Right forelimb (tissue), 1 donor: ENCODE measurements at regions not wholly inside any gene's neighbourhood (a gene's known extent, or its start where the extent isn't known, plus 50 kb on each side); places are given as distances from the start of the nearest gene placed in this dataset.
"Not testable (repeated sequence)": the region's sequence is repeated elsewhere in the genome, so short reads cannot be mapped to it uniquely, and the experiment has no call there.

Experiments
- DNase-seq: peaks from one replicate; pipeline ENCODE4 v3.0.0-alpha.2; 2018

DNA sequence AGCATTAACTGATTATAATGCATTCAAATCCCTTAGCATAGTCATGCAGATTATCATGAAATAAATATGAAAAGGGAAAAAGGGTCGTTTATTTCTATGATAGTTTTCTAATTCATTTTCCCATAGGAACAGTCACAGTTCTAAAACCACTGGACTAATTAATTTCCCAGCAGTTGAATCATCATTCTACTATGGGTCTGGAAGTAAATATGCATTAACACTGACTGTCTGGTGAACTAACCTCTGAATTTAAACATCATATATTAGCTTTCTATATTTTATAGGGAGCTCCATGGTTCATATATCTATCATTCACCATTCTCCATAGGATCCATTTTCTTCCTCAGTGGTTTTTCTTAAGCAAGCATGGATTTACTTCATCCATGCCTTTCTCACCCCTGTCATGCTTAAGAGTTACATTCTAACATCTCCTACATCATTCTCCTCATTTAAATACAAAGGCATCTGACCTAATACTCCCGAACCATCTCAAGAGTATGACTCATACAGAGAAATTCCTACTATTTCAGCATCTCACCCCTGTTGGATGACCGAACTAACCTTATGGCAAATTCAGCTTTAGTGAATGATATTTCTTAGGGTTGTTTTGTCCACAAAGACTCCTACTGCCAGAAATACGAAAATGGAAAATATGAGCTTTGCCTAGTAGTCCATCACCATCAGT is 198.7 kb upstream of the ADAMTS3 start:
- no peak for DNase-seq

DNA sequence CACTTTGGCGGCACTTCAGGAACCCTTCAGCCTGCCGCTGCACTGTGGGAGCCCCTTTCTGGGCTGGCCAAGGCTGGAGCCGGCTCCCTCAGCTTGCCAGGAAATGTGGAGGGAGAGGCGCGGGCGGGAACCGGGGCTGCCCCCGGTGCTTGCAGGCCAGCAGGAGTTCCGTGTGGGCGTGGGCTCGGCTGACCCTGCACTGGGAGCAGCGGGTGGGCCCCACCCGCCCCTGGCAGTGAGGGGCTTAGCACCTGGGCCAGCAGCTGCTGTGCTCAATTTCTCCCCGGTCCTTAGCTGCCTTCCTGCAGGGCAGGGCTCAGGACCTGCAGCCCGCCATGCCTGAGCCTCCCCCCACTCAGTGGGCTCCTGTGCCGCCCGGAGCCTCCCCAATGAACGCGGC is 196.8 kb upstream of the ADAMTS3 start:
- not testable (repeated sequence) for DNase-seq

DNA sequence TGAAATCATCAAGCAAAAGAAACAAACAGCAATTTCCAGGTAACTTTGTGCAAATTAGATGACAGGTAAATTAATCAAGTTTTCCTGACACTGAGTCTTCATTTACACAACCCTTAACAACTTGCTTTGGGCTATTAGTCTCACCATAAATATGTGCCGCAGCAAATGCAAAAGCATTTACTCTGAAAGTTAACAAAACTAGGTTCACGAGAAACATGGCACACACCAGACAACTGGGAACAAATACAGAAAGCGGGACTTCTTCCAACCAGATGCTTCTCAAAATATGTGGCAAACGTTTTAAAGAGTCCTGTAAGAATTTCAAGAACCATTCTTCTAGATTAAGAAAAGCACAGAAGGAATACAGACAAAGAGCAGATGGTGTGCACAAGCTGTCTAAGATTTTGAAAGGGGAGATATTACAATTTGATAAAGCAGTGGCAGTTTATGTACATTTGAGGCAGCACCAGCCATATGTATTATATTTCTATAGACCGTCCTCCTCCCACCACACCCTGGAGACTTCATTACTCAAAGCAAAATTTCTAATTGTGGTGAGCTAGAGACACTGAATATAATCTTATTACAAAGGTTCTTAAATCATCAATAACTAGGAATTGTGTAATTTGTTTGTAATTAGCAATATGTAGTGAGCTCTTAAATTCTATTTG is 192.5 kb upstream of the ADAMTS3 start:
- DNase-seq, result no peak

DNA sequence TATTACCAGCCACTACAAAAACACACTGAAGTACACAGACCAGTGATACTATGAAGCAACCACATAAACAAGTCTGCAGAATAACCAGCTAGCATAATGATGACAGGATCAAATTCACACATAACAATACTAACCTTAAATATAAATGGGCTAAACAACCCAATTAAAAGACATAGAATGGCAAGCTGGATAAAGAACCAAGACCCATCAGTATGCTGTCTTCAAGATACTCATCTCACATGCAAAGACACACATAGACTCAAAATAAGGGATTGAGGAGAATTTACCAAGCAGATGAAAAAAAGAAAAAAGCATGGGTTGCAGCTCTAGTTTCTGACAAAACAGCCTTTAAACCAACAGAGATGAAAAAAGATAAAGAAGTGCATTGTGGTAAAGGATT is 184.4 kb upstream of the ADAMTS3 start:
- not testable (repeated sequence) for DNase-seq

DNA sequence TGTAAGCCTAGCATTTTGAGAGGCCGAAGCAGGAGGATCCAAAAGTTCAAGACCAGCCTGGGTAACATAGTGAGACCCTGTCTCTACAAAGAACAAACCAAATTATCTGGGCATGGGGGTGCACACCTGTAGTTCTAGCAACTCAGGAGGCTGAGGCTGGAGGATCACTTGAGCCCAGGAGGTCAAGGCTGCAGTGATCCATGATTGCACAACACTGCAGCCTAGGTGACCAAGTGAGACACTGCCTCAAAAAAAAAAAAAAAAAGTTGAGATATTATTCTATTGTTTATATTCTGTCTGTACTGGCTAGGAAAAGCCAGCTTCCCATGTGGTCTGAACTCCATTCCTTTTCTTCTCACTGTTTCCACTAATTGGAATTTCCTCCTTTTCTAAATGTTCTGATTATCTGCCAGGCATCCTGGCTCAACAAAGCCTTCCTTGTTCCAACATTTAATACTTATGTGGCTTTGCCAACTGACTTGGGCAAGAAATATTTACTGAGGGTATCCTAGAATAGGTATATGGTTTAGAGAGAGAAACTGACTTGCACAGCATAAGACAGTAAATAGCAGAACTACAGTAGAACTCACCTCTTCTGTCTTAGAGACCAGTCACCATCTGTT is 175.2 kb upstream of the ADAMTS3 start:
- no peak for DNase-seq

DNA sequence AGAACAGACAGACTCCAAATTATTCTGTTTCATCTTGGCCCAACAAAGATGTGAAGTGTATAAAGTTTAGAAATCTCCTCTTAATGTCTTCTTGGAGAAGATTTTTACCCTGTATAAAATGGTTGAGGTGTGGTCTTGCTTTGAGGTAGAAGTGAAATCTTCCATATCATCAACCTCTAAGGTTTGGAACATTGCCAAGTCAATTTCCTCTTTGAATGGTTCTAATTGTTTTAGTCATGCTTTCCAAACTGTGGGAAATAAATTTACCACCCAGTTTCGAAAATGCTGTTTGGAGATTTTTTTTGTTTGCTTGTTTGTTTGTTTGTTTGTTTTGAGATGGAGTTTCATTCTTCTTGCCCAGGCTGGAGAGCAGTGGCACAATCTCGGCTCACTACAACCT is 174.1 kb upstream of the ADAMTS3 start:
- no peak for DNase-seq

DNA sequence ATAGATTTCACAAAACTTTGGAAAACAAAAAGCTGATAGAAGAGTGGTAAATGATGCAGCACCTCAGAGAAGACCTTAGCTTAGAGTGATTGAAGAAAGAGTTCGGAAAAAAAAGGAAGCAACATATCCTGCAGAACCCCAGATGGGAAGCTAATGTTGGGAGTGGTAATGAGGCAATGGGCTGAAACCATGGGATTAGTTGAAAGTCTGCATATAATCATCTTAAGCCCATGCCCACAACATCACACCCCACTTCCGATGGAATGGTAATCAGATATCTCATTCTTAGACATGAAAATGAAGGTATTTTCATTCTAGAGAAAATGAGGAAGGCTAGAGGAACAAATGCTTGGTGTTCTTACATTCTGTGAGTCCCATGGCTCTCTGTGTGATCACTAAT is 146.3 kb upstream of the ADAMTS3 start:
- no peak for DNase-seq

DNA sequence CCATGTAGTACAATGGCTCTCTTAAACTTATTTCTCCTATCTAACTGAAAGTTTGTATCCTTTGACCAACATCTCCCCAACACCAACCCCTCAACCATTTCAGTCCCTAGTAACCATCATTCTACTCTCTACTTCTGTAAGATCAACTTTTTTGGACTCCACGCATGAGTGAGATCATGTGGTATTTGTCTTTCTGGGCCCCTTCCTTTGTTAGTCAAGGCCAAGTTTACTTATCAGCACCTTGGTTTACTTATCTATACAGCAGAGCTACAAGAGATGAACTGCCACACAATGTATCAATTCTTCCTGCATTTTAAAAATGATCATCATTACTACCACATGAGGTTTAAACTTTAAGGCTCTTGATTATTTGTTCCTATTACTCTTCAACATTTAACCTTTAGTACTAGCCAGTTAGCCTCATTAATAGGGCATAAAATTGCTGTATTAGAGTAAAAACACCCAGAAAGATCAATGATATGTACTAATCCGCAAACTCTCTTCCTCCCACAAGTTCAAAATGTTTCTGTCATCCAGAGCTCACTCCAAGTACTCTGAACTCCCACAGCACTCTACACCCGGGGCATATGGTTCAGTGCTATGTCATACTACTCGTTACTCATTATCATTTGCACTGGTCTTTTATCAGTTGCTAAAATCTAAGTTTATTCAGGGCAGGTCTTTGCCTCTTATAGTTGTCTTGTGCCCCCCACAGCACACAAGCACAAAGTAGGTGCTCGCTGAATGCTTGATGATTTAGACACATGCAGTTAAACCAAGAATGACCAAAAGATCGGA is 145.7 kb upstream of the ADAMTS3 start:
- DNase-seq, result no peak

DNA sequence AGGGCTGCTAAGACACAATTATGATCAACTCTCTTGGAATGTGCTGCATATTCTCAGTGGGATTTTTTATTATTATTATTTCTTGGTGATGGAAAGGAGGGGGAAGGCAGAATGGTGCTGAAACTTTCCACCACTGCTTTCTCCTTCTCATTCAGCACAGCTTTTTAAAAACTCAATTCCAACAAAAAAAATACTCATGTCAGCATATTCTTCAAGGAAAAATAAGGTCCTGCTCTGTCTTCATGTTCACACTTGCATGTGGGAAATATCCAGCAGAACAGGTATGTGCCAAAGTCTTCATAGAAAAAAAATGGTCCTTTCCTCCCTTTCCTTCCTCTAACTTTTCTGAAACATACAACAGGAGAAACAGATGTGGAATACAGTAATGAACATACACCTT is 144.0 kb upstream of the ADAMTS3 start:
- DNase-seq, result no peak

DNA sequence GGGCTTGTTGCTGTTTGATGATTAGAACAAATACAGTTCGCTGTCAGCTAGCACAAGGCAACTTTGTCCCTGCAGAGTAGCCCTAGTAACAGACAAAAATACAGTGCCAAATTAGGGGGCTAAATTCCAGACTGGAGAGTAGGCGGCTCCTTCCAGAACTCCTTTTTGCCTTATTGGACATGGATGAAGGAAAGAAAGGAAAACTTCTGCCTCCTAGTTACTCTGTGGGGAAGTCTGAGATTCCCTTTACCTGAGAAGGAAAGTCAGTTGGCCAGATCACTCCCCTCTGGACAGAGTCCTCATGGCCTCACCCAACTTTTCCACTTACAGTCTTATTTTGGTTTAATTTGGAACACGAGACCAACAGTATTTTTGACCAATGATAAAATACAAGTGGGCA is 140.5 kb upstream of the ADAMTS3 start:
- DNase-seq, result no peak

DNA sequence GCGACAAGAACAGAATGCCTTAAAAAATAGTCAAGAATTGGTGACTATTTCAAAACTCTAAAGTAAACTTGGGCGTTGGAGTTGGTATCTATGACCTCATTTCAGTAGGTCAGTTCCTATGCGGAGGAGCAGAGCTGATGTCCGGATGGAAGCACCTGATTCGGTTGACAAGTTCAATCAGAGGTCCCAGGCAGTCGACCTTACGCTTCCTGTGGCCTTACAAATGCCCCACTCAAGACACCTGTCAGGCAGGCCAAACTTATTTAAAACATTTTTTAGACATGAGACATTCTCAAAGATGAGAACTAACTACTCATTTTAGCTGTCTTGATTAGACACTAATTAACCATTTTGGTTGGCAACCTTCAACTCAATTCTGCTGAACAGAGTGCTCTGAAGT is 137.7 kb upstream of the ADAMTS3 start:
- no peak for DNase-seq

DNA sequence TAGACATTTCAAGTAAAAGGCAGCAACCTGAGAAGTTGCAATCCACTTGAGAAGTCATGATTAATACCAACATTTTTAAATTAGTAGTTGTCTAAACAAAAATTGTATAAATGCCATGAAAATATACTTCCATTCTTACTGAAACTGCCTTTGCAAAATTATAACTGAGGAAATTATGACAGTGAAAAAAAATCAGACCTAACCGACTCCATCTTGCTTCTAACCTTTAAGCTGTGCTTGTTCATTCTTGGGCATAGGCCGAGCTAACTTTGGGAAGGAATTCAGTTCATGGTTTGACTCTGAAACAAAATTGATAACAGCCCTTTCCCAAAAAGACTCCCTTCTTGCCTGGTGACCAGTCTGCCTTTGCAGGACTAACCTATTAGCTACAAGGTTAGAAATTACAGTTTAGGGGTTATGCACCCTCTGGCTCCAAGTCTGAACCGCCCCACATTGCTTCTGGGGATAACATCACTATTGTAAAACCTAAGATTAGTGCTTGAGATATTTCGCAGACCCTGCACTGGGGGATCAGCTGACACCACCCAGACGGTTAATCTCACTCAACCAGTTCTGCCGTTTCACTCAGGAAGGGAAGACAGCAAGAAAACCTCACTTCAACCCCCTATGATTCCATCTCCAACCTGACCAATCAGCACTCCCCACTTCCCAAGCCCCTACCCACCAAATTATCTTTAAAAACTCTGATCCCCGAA is 136.1 kb upstream of the ADAMTS3 start:
- not testable (repeated sequence) for DNase-seq

DNA sequence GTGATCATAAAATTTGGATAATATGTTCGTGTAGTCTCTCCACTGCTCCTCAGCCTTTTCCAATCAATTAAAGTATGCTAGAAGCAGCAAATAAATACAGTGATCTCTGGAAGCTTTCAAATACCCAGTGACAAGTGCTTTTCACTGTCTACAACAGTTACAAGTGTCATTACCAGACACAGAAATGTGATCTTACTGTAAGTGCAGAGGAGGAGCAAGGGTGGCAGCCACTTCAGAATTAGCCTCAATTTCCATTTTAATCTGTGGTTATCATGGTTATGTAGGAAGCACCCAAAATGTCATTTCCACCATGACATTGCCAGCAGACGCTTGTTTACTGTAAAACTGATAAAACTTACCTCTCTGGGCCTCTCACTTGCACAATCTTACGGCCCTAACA is 133.9 kb upstream of the ADAMTS3 start:
- DNase-seq, result no peak

DNA sequence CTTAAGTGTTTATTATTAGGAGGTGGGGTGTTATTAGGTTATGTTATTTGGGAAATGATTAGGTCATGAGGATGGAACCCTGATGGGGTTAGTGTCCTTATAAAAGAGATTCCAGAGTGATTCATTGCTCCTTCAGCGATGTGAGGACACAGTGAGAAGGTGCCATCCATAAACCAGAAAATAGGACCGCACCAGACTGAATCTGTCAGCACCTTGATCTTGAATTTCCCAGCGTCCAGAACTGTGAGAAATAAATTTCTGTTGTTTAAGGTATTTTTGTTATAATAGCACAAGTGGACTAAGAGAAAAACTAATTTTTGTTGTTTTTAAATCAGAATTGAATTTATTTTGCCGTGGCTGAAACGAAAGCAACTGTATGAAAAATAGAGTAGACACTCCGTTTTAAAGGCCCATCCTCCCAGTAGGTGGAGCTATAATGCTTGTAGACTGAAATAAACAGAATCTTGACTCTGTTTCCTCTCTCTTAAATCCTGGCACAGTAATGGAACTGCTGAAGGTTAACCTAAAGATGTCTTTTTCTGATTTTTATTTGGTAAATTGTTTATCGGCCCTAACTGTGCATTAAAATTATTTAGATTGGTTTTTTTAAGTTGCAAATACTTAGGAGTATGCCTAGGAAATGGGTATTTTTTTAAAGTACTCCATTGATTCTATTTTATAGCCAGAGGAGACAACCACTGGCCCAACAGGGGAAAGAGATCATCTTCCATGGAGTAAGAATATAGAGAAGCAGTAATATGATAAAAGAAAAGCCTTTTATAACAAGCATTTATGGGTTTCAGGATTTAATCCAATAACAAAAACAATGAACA is 133.2 kb upstream of the ADAMTS3 start:
- no peak for DNase-seq

DNA sequence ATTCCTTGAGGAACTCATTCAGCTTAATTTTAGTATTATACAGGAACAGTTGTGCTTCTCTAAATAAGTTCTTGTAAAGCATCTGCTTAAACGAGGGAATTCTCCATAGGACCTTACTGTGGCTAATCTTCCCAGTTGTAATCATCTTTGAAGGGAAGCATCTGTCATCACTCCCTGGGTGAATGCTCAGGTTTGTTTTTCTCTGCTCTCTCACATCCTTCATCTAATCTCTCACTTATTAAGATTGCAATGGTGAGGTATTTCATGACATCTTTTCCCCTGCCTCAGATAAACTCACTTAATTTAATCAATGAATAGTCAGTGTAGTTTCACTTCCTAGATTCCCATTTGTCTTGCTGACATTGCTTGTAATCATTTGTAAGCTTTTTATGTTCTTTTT is 121.8 kb upstream of the ADAMTS3 start:
- DNase-seq, result no peak

DNA sequence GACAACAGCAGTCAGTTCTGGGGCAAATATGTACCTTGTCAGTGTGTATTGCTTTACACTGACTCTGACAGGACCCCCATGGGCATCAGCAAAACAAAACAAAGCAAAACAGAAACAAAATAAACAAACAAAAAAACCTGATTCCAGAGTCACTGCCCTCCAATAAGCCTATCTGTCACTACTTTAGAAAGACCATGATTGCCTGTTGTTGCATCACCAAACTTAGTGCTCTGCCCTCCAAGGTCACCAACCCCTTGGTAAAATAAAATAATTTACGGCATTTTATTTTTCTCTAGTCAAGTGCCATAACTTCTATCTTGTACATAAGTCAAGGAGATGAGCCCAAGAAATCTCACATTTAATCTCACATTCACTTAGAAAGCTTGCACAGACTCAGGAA is 120.9 kb upstream of the ADAMTS3 start:
- DNase-seq, result no peak

DNA sequence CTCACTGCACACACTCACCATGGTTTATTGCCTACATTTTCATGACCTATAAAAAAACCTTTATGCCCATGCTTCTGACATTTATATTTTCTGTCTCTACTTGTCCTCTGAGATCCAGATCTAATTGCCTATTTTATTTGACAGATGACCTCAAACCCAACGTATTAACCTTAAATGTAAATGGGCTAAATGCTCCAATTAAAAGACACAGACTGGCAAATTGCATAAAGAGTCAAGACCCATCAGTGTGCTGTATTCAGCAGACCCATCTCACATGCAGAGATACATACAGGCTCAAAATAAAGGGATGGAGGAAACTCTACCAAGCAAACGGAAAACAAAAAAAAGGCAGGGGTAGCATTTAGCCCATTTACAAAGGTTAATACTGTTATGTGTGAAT is 117.4 kb upstream of the ADAMTS3 start:
- DNase-seq, result not testable (repeated sequence)

DNA sequence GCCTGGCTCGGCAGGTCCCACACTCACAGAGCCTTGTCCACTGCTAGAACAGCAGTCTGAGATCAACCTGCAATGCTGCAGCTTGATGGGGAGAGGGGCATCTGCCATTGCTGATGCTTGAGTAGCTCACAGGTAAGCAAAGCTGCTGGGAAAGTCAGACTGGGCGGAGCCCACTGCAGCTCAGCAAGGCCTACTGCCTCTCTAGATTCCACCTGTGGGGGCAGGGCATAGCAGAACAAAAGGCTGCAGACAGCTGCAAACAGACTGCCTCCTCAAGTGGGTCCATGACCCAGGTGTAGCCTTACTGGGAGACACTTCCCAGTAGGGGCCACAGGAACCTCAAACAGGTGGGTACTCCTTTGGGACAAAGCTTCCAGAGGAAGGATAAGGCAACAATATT is 110.6 kb upstream of the ADAMTS3 start:
- no peak for DNase-seq

DNA sequence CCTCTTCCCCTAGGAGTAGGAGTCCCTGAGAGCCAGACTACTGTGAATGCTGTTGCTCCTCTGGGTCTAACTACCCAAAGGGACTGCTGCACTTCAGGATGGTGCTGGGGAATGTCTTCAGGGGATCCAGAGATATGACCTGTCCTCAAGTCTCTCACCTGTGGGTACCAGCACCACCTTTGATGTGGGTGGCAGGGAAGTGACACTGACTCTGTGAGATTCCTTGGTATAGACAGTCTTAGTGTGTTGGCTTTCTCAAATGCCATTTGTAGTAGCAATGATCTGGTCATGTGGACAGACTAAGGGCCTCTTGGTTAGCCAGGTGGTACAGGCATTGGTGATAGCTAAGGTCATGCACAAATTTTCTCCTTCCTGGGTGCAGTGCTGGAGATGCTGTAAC is 108.9 kb upstream of the ADAMTS3 start:
- DNase-seq, result no peak

DNA sequence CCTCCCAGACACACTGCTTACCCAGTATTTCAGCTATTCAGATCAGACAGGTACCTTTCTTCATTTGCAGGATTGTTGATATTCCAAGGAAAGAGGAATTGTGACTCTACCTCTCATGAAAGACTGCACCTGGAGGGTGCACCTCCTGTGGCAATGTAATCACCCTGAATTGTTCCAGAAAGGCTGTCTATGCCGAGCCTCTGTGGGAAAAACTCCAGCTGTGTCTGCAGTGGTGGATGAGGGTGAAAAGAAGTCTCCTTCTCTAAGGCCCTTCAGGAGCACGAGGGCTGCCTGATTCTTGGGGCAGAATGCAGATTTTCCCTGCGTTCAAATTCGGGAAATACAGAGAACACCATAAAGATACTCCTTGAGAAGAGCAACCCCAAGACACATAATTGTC is 108.2 kb upstream of the ADAMTS3 start:
- DNase-seq, result no peak

DNA sequence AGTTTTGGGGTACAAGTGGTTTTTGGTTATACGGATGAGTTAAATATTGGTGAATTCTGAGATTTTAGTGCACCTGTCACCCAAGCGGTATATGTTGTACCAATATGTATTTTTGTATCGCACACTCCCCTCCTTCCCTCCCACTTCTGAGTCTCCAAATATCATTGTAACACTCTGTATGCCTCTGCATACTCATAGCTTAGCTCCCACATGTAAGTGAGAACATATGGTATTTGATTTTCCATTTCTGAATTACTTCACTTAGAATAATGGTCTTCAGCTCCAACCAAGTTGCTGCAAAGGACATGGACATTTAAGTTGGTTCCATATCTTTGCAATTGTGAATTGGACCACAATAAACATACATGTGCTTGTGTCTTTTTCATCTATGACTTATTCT is 103.0 kb upstream of the ADAMTS3 start:
- DNase-seq, result no peak

DNA sequence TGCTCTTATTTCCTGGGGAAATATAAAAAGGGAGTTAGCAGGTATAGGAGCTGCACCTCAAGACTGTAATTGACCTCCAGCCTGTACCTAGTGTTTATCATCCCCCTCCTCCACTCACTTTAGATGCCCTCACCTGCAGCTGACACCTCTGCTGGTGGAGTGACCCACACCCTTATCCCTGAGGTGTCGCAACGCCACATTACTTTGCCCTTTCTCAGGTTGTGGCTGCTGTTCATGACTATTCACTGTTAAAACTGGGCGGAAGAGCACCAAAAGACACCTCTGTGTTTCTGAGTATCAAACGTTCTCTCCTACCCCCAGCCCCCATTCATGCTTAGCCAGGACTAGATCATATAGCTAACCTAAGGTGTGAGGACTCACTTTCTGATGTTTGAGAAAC is 101.5 kb upstream of the ADAMTS3 start:
- no peak for DNase-seq
